GM18867 (cell line): ENCODE measurements at regions not wholly inside any gene's neighbourhood (a gene's known extent, or its start where the extent isn't known, plus 50 kb on each side); places are given as distances from the start of the nearest gene placed in this dataset.
"Not testable (repeated sequence)": the region's sequence is repeated elsewhere in the genome, so short reads cannot be mapped to it uniquely, and the experiment has no call there.

Source experiments
- ATAC-seq: cut with Tn5 transposase; IDR thresholded peaks from one replicate; pipeline ENCODE4 v1.9.1; 2021; ENCODE audit warnings: mild to moderate bottlenecking, moderate library complexity; ENCODE audit not compliant: unreplicated experiment

GRCh38 chr21:5103880-5104561 is 5417.4 kb upstream of the TPTE start:
- ATAC-seq, result not testable (repeated sequence)

- ATAC-seq, result not testable (repeated sequence)
Measured at GRCh38 chr21:5104562-5104928, 5416.8 kb upstream of the TPTE start.

- peak; percentile 42 for ATAC-seq
Measured at GRCh38 chr21:5105939-5106708, 5415.3 kb upstream of the TPTE start.

GRCh38 chr21:5106767-5107464 is 5414.5 kb upstream of the TPTE start:
- ATAC-seq, result peak; percentile 26

- not testable (repeated sequence) for ATAC-seq
Measured at GRCh38 chr21:5107637-5108036, 5413.7 kb upstream of the TPTE start.

- ATAC-seq, result not testable (repeated sequence)
Measured at GRCh38 chr21:5108048-5108775, 5413.2 kb upstream of the TPTE start.

GRCh38 chr21:5111197-5111596 is 5410.2 kb upstream of the TPTE start:
- ATAC-seq, result not testable (repeated sequence)

- not testable (repeated sequence) for ATAC-seq
Measured at GRCh38 chr21:5113092-5113491, 5408.3 kb upstream of the TPTE start.

GRCh38 chr21:5114468-5114867 is 5406.9 kb upstream of the TPTE start:
- ATAC-seq, result not testable (repeated sequence)

- ATAC-seq, result not testable (repeated sequence)
Measured at GRCh38 chr21:5114893-5115645, 5406.3 kb upstream of the TPTE start.

- ATAC-seq, result not testable (repeated sequence)
Measured at GRCh38 chr21:5115646-5116343, 5405.6 kb upstream of the TPTE start.

GRCh38 chr21:5116344-5117123 is 5404.8 kb upstream of the TPTE start:
- ATAC-seq, result not testable (repeated sequence)

- ATAC-seq, result not testable (repeated sequence)
Measured at GRCh38 chr21:5117135-5117534, 5404.2 kb upstream of the TPTE start.

- not testable (repeated sequence) for ATAC-seq
Measured at GRCh38 chr21:5117666-5118295, 5403.6 kb upstream of the TPTE start.

GRCh38 chr21:5118296-5118679 is 5403.1 kb upstream of the TPTE start:
- ATAC-seq, result peak; percentile 32

- not testable (repeated sequence) for ATAC-seq
Measured at GRCh38 chr21:5119179-5119578, 5402.2 kb upstream of the TPTE start.

GRCh38 chr21:5121399-5121798 is 5400.0 kb upstream of the TPTE start:
- ATAC-seq, result not testable (repeated sequence)

- not testable (repeated sequence) for ATAC-seq
Measured at GRCh38 chr21:5121849-5122248, 5399.5 kb upstream of the TPTE start.
